ENCODE measurements at regions not wholly inside any gene's neighbourhood (a gene's known extent, or its start where the extent isn't known, plus 50 kb on each side); places are given as distances from the start of the nearest gene placed in this dataset.

DNA sequence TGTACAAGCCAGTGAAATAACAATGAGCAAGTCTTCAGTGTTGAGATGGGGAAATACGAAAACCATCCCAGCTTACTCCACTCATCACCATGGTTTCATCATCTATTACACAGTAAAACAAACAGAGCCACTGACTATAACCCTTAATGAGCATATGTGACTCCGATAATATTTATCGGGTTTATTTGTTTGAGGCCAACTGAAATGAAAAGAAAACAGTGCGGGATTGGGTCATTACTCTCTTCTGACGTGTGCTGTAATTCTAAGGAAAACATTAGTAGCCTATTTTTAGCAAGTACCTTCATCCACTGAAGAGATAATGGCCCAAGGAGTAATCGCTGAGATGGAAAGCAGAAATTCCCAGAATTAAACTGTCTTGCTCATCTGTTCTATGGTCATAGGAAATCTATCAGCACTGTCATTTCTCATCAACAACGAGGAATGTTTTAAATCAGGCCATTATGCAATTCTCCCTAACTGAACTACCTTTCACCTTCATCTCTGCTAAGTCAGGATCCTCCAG, 716.5 kb downstream of the INHBA start:
- Histone ChIP-seq H3K36me3 (ENCODE audit: control insufficient read depth, insufficient read depth, low read length) (no peaks in the 10 kb centered on the region), H3K4me3 (ENCODE audit: low read depth, low read length) (no peak overlapping the region), H3K27me3 (ENCODE audit: control insufficient read depth, insufficient read depth, low read length) (no peaks in the 10 kb centered on the region)
- DNase-seq (ENCODE audit: low read depth): peak; percentile 86
- TF ChIP-seq, protein P1, sequence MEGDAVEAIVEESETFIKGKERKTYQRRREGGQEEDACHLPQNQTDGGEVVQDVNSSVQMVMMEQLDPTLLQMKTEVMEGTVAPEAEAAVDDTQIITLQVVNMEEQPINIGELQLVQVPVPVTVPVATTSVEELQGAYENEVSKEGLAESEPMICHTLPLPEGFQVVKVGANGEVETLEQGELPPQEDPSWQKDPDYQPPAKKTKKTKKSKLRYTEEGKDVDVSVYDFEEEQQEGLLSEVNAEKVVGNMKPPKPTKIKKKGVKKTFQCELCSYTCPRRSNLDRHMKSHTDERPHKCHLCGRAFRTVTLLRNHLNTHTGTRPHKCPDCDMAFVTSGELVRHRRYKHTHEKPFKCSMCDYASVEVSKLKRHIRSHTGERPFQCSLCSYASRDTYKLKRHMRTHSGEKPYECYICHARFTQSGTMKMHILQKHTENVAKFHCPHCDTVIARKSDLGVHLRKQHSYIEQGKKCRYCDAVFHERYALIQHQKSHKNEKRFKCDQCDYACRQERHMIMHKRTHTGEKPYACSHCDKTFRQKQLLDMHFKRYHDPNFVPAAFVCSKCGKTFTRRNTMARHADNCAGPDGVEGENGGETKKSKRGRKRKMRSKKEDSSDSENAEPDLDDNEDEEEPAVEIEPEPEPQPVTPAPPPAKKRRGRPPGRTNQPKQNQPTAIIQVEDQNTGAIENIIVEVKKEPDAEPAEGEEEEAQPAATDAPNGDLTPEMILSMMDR (IDR thresholded peaks at IDR 0.05; ENCODE audit: insufficient read depth, low read length, poor library complexity, severe bottlenecking): no peak

DNA sequence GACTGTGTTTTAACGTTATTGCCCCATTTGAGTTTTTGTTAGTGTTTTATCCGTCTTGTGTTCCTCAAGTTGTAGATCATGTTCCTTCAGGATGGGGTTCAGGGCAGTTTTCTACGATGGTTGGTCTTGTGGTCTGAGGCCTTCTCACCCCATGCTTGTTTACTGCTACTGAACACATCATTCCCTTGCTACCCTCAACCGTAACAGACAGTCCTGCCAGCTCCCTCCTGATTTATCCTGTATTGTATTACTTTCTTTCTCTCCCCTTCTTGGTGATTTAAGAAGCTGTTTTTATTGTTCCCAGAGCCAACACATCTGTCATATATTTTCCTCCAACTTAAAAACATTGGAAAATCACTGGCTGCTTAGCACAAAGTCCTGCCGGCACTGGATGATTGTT, 719.8 kb downstream of the INHBA start:
- Histone ChIP-seq H3K36me3 (ENCODE audit: control insufficient read depth, insufficient read depth, low read length) (no peaks in the 10 kb centered on the region), H3K4me3 (ENCODE audit: low read depth, low read length) (no peak overlapping the region), H3K27me3 (ENCODE audit: control insufficient read depth, insufficient read depth, low read length) (no peaks in the 10 kb centered on the region)
- no peak for DNase-seq (ENCODE audit: low read depth)
- TF ChIP-seq, protein P1 (IDR thresholded peaks at IDR 0.05; ENCODE audit: insufficient read depth, low read length, poor library complexity, severe bottlenecking): no peak

DNA sequence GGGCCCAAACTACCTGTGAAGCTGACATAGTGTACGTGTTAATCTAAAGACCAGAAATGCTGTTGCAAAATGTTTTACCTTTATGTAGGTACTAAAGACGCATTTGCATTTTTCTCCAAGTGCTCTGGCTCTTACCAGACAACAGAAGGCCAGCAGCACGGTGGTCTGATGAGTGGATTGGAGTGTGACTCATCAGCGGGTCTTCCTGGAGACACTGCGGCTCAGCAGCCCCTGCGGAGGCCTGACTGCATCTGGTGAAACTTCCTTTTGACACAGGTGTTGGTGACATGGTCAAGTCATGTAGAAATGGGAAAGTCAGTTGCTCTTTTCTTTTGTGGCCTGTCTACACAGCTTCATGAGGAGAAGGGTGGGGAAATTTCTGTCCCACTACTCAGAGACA, 723.6 kb downstream of the INHBA start:
- no peak overlapping the region for H3K4me3 ChIP-seq (ENCODE audit: low read depth, low read length)
- H3K36me3 ChIP-seq (ENCODE audit: control insufficient read depth, insufficient read depth, low read length): no peaks in the 10 kb centered on the region
- TF ChIP-seq, protein P1 (IDR thresholded peaks at IDR 0.05; ENCODE audit: insufficient read depth, low read length, poor library complexity, severe bottlenecking): no peak
- no peaks in the 10 kb centered on the region for H3K27me3 ChIP-seq (ENCODE audit: control insufficient read depth, insufficient read depth, low read length)
- no peak for DNase-seq (ENCODE audit: low read depth)

- Histone ChIP-seq H3K27me3 (ENCODE audit: control insufficient read depth, insufficient read depth, low read length) (no peaks in the 10 kb centered on the region), H3K36me3 (ENCODE audit: control insufficient read depth, insufficient read depth, low read length) (no peaks in the 10 kb centered on the region), H3K4me3 (ENCODE audit: low read depth, low read length) (no peak overlapping the region)
- DNase-seq (ENCODE audit: low read depth): no peak
- TF ChIP-seq, protein P1 (IDR thresholded peaks at IDR 0.05; ENCODE audit: insufficient read depth, low read length, poor library complexity, severe bottlenecking): no peak
Measured at GRCh38 chr7:40978047-40978446, 724.8 kb downstream of the INHBA start.

DNA sequence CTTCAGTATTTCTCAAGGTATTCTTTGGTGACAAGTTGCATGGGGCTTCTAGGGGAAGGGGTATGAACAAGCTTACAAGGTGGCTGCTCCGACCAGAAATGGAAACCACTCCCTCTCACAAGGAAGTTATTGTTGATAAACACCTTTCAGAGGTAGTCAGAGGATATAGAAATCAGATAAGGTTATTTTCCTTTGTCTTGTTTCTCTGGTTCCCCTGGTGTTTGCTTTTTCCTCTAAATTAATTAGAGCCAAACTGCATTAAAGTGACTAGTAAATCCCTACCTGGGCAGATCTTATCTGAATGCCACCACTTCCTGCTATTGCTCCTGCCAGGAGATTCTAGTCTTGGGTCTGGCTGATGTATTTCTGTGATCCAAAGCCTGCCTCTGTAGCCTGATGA, 725.4 kb downstream of the INHBA start:
- TF ChIP-seq, protein P1 (IDR thresholded peaks at IDR 0.05; ENCODE audit: insufficient read depth, low read length, poor library complexity, severe bottlenecking): no peak

GRCh38 chr7:40972426-40972825, 730.5 kb downstream of the INHBA start:
- Histone ChIP-seq H3K36me3 (ENCODE audit: control insufficient read depth, insufficient read depth, low read length) (no peaks in the 10 kb centered on the region), H3K4me3 (ENCODE audit: low read depth, low read length) (no peak overlapping the region), H3K27me3 (ENCODE audit: control insufficient read depth, insufficient read depth, low read length) (no peaks in the 10 kb centered on the region)
- no peak for DNase-seq (ENCODE audit: low read depth)
- TF ChIP-seq, protein P1 (IDR thresholded peaks at IDR 0.05; ENCODE audit: insufficient read depth, low read length, poor library complexity, severe bottlenecking): no peak

More for the DNA sequence above, 725.4 kb downstream of the INHBA start:
- Histone ChIP-seq H3K27me3 (ENCODE audit: control insufficient read depth, insufficient read depth, low read length) (no peaks in the 10 kb centered on the region), H3K4me3 (ENCODE audit: low read depth, low read length) (no peak overlapping the region), H3K36me3 (ENCODE audit: control insufficient read depth, insufficient read depth, low read length) (no peaks in the 10 kb centered on the region)
- DNase-seq (ENCODE audit: low read depth): no peak

All from kidney epithelial cell (primary cell).